IPS-18c (cell line): ENCODE measurements at regions not wholly inside any gene's neighbourhood (a gene's known extent, or its start where the extent isn't known, plus 50 kb on each side); places are given as distances from the start of the nearest gene placed in this dataset.

Source experiments
- H3K4me3 ChIP-seq: 2 replicates; pipeline ENCODE4 v1.7.0; 2013; ENCODE audit warnings: low read depth, mild to moderate bottlenecking, low read length, moderate library complexity; ENCODE audit not compliant: insufficient read depth
- H3K9me3 ChIP-seq: one replicate; pipeline ENCODE4 v1.6.1; 2013; ENCODE audit warnings: mild to moderate bottlenecking, low read length, moderate library complexity; ENCODE audit not compliant: control insufficient read depth, insufficient read depth

- Histone ChIP-seq H3K4me3 (no peak overlapping the region), H3K9me3 (peaks cover 2% of the 10 kb centered on the region)
Observed at GRCh38 chr10:6977398-6978186, 397.5 kb upstream of the PRKCQ start.

GRCh38 chr10:6973899-6974298 is 393.8 kb upstream of the PRKCQ start:
- H3K4me3 ChIP-seq, result no peak overlapping the region
- peaks cover 2% of the 10 kb centered on the region for H3K9me3 ChIP-seq

- peaks cover 2% of the 10 kb centered on the region for H3K9me3 ChIP-seq
Observed at GRCh38 chr10:6972226-6972625, 392.1 kb upstream of the PRKCQ start.

GRCh38 chr10:6969659-6970058 is 389.6 kb upstream of the PRKCQ start:
- H3K9me3 ChIP-seq, result no peaks in the 10 kb centered on the region
- H3K4me3 ChIP-seq, result no peak overlapping the region

More at GRCh38 chr10:6972226-6972625, 392.1 kb upstream of the PRKCQ start:
- H3K4me3 ChIP-seq, result no peak overlapping the region

GRCh38 chr10:6964543-6964942 is 384.5 kb upstream of the PRKCQ start:
- no peaks in the 10 kb centered on the region for H3K9me3 ChIP-seq
- no peak overlapping the region for H3K4me3 ChIP-seq

- Histone ChIP-seq H3K4me3 (no peak overlapping the region), H3K9me3 (no peaks in the 10 kb centered on the region)
Observed at GRCh38 chr10:6962576-6962975, 382.5 kb upstream of the PRKCQ start.

GRCh38 chr10:6958711-6959110 is 378.6 kb upstream of the PRKCQ start:
- Histone ChIP-seq H3K9me3 (no peaks in the 10 kb centered on the region), H3K4me3 (no peak overlapping the region)

- no peak overlapping the region for H3K4me3 ChIP-seq
- H3K9me3 ChIP-seq, result no peaks in the 10 kb centered on the region
Observed at GRCh38 chr10:6958254-6958653, 378.2 kb upstream of the PRKCQ start.

- Histone ChIP-seq H3K9me3 (no peaks in the 10 kb centered on the region), H3K4me3 (no peak overlapping the region)
Observed at GRCh38 chr10:6957851-6958250, 377.8 kb upstream of the PRKCQ start.

GRCh38 chr10:6956562-6956961 is 376.5 kb upstream of the PRKCQ start:
- Histone ChIP-seq H3K9me3 (no peaks in the 10 kb centered on the region), H3K4me3 (no peak overlapping the region)

- H3K4me3 ChIP-seq, result no peak overlapping the region
Observed at GRCh38 chr10:6953271-6953801, 373.3 kb upstream of the PRKCQ start.

GRCh38 chr10:6951732-6952131 is 371.7 kb upstream of the PRKCQ start:
- no peaks in the 10 kb centered on the region for H3K9me3 ChIP-seq

More at GRCh38 chr10:6953271-6953801, 373.3 kb upstream of the PRKCQ start:
- no peaks in the 10 kb centered on the region for H3K9me3 ChIP-seq

GRCh38 chr10:6950133-6950532 is 370.1 kb upstream of the PRKCQ start:
- Histone ChIP-seq H3K4me3 (no peak overlapping the region), H3K9me3 (no peaks in the 10 kb centered on the region)

More at GRCh38 chr10:6951732-6952131, 371.7 kb upstream of the PRKCQ start:
- H3K4me3 ChIP-seq, result no peak overlapping the region

GRCh38 chr10:6944436-6944835 is 364.4 kb upstream of the PRKCQ start:
- no peak overlapping the region for H3K4me3 ChIP-seq
- no peaks in the 10 kb centered on the region for H3K9me3 ChIP-seq

GRCh38 chr10:6938384-6938783 is 358.3 kb upstream of the PRKCQ start:
- Histone ChIP-seq H3K4me3 (no peak overlapping the region), H3K9me3 (no peaks in the 10 kb centered on the region)

GRCh38 chr10:6936931-6937330 is 356.9 kb upstream of the PRKCQ start:
- no peaks in the 10 kb centered on the region for H3K9me3 ChIP-seq

GRCh38 chr10:6929148-6929830 is 349.2 kb upstream of the PRKCQ start:
- H3K4me3 ChIP-seq, result no peak overlapping the region
- no peaks in the 10 kb centered on the region for H3K9me3 ChIP-seq

More at GRCh38 chr10:6936931-6937330, 356.9 kb upstream of the PRKCQ start:
- H3K4me3 ChIP-seq, result no peak overlapping the region

- Histone ChIP-seq H3K4me3 (no peak overlapping the region), H3K9me3 (no peaks in the 10 kb centered on the region)
Observed at GRCh38 chr10:6928586-6928985, 348.5 kb upstream of the PRKCQ start.
